ENCODE measurements at regions not wholly inside any gene's neighbourhood (a gene's known extent, or its start where the extent isn't known, plus 50 kb on each side); places are given as distances from the start of the nearest gene placed in this dataset.

GRCh38 chr5:174311121-174311520, 265.6 kb downstream of the NSG2 start:
- no peak for DNase-seq
- no peak for ATAC-seq
- H3K4me1 ChIP-seq (ENCODE audit: low read depth) = no peaks in the 10 kb centered on the region
- intact Hi-C loops (cut with DNase I, micrococcal nuclease) = loop anchor here in 1 of 2 donors (10.0 kb wide), 1 partner anchor 696 kb away; the partner anchor contains the start of gene BOD1
- H3K36me3 ChIP-seq (ENCODE audit: low read depth) = no peaks in the 10 kb centered on the region
- TF ChIP-seq CTCF (IDR thresholded peaks at IDR 0.05) = no peak
- H3K9me3 ChIP-seq = no peaks in the 10 kb centered on the region
- no peak overlapping the region for H3K4me3 ChIP-seq

- DNase-seq (peak; percentile 60 to 75 (median 73)), ATAC-seq (peak; percentile 81)
- H3K36me3 ChIP-seq (ENCODE audit: low read depth) = no peaks in the 10 kb centered on the region
- TF ChIP-seq CTCF (IDR thresholded peaks at IDR 0.05) = peak; percentile 70
- no peaks in the 10 kb centered on the region for H3K9me3 ChIP-seq
- intact Hi-C loops (cut with DNase I, micrococcal nuclease) = loop anchor here in 1 of 2 donors (10.0 kb wide), 1 partner anchor 697 kb away; the partner anchor contains the start of gene BOD1
- H3K4me1 ChIP-seq (ENCODE audit: low read depth) = no peaks in the 10 kb centered on the region
- no peak overlapping the region for H3K4me3 ChIP-seq
Measured at GRCh38 chr5:174311531-174312269, 266.2 kb downstream of the NSG2 start.

GRCh38 chr5:174312270-174312617, 266.7 kb downstream of the NSG2 start:
- Histone ChIP-seq H3K4me3 (no peak overlapping the region), H3K9me3 (no peaks in the 10 kb centered on the region), H3K4me1 (ENCODE audit: low read depth) (no peaks in the 10 kb centered on the region), H3K36me3 (ENCODE audit: low read depth) (no peaks in the 10 kb centered on the region)
- intact Hi-C loops (cut with DNase I, micrococcal nuclease) = loop anchor here in 1 of 2 donors (10.0 kb wide), 1 partner anchor 697 kb away; the partner anchor contains the start of gene BOD1
- ATAC-seq = no peak
- DNase-seq = no peak
- no peak for TF ChIP-seq CTCF (IDR thresholded peaks at IDR 0.05)

GRCh38 chr5:174312641-174313040, 267.1 kb downstream of the NSG2 start:
- Histone ChIP-seq H3K36me3 (ENCODE audit: low read depth) (no peaks in the 10 kb centered on the region), H3K4me1 (ENCODE audit: low read depth) (no peaks in the 10 kb centered on the region), H3K9me3 (no peaks in the 10 kb centered on the region), H3K4me3 (no peak overlapping the region)
- ATAC-seq (no peak), DNase-seq (no peak)
- intact Hi-C loops (cut with DNase I, micrococcal nuclease) = loop anchor here in 1 of 2 donors (10.0 kb wide), 1 partner anchor 698 kb away; the partner anchor contains the start of gene BOD1
- no peak for TF ChIP-seq CTCF (IDR thresholded peaks at IDR 0.05)

GRCh38 chr5:174313615-174314014, 268.1 kb downstream of the NSG2 start:
- TF ChIP-seq CTCF (IDR thresholded peaks at IDR 0.05) = no peak
- intact Hi-C loops (cut with DNase I, micrococcal nuclease) = loop anchor here in 1 of 2 donors (10.0 kb wide), 1 partner anchor 699 kb away; the partner anchor contains the start of gene BOD1
- no peak for ATAC-seq

More at GRCh38 chr5:174313615-174314014, 268.1 kb downstream of the NSG2 start:
- H3K4me3 ChIP-seq = no peak overlapping the region
- H3K4me1 ChIP-seq (ENCODE audit: low read depth) = no peaks in the 10 kb centered on the region
- no peaks in the 10 kb centered on the region for H3K9me3 ChIP-seq
- no peak for DNase-seq
- H3K36me3 ChIP-seq (ENCODE audit: low read depth) = no peaks in the 10 kb centered on the region

All from mucosa of descending colon (tissue), 3 donors.